ENCODE measurements at regions not wholly inside any gene's neighbourhood (a gene's known extent, or its start where the extent isn't known, plus 50 kb on each side); places are given as distances from the start of the nearest gene placed in this dataset.
"Not testable (repeated sequence)": the region's sequence is repeated elsewhere in the genome, so short reads cannot be mapped to it uniquely, and the experiment has no call there.

GRCh38 chr10:81600185-81600584 lies 274.8 kb upstream of the NRG3 start:
- no peak overlapping the region for H3K4me3 Mint-ChIP-seq
- no peaks in the 10 kb centered on the region for H3K4me1 Mint-ChIP-seq (ENCODE audit: unreplicated experiment)
- H3K27ac Mint-ChIP-seq, result no peak overlapping the region
- TF ChIP-seq CTCF (conservative IDR thresholded peaks at IDR 0.05), result no peak
- no peaks in the 10 kb centered on the region for H3K27me3 Mint-ChIP-seq
- DNase-seq (ENCODE audit: extremely low spot score, unreplicated experiment), result no peak
- no peaks in the 10 kb centered on the region for H3K36me3 Mint-ChIP-seq
- no peaks in the 10 kb centered on the region for H3K9me3 Mint-ChIP-seq

GRCh38 chr10:81603106-81603620 lies 271.8 kb upstream of the NRG3 start:
- H3K4me1 Mint-ChIP-seq (ENCODE audit: unreplicated experiment), result no peaks in the 10 kb centered on the region
- no peaks in the 10 kb centered on the region for H3K36me3 Mint-ChIP-seq
- TF ChIP-seq CTCF (conservative IDR thresholded peaks at IDR 0.05), result no peak
- no peak for DNase-seq (ENCODE audit: extremely low spot score, unreplicated experiment)
- no peaks in the 10 kb centered on the region for H3K27me3 Mint-ChIP-seq
- no peak overlapping the region for H3K27ac Mint-ChIP-seq
- no peaks in the 10 kb centered on the region for H3K9me3 Mint-ChIP-seq
- no peak overlapping the region for H3K4me3 Mint-ChIP-seq

GRCh38 chr10:81644485-81644884 lies 230.5 kb upstream of the NRG3 start:
- H3K9me3 Mint-ChIP-seq; H3K27ac Mint-ChIP-seq; DNase-seq (ENCODE audit: extremely low spot score, unreplicated experiment); H3K4me3 Mint-ChIP-seq; H3K27me3 Mint-ChIP-seq; H3K4me1 Mint-ChIP-seq (ENCODE audit: unreplicated experiment); H3K36me3 Mint-ChIP-seq: not testable (repeated sequence)

GRCh38 chr10:81655986-81656385 lies 219.0 kb upstream of the NRG3 start:
- TF ChIP-seq CTCF (conservative IDR thresholded peaks at IDR 0.05), result no peak
- Mint-ChIP-seq H3K4me1 (ENCODE audit: unreplicated experiment) (no peaks in the 10 kb centered on the region), H3K9me3 (no peaks in the 10 kb centered on the region), H3K27me3 (no peaks in the 10 kb centered on the region), H3K36me3 (no peaks in the 10 kb centered on the region), H3K27ac (no peak overlapping the region), H3K4me3 (no peak overlapping the region)
- DNase-seq (ENCODE audit: extremely low spot score, unreplicated experiment), result no peak

GRCh38 chr10:81662837-81663236 lies 212.2 kb upstream of the NRG3 start:
- H3K27me3 Mint-ChIP-seq, result no peaks in the 10 kb centered on the region
- no peak overlapping the region for H3K4me3 Mint-ChIP-seq
- no peaks in the 10 kb centered on the region for H3K9me3 Mint-ChIP-seq
- no peak overlapping the region for H3K27ac Mint-ChIP-seq
- TF ChIP-seq CTCF (conservative IDR thresholded peaks at IDR 0.05), result no peak
- H3K4me1 Mint-ChIP-seq (ENCODE audit: unreplicated experiment), result no peaks in the 10 kb centered on the region
- DNase-seq (ENCODE audit: extremely low spot score, unreplicated experiment), result no peak
- no peaks in the 10 kb centered on the region for H3K36me3 Mint-ChIP-seq

GRCh38 chr10:81664800-81665199 lies 210.2 kb upstream of the NRG3 start:
- H3K27me3 Mint-ChIP-seq; H3K36me3 Mint-ChIP-seq; H3K4me3 Mint-ChIP-seq; H3K4me1 Mint-ChIP-seq (ENCODE audit: unreplicated experiment); DNase-seq (ENCODE audit: extremely low spot score, unreplicated experiment); H3K9me3 Mint-ChIP-seq; H3K27ac Mint-ChIP-seq: not testable (repeated sequence)

- Mint-ChIP-seq H3K36me3 (no peaks in the 10 kb centered on the region), H3K9me3 (no peaks in the 10 kb centered on the region), H3K27ac (no peak overlapping the region), H3K4me3 (no peak overlapping the region), H3K4me1 (ENCODE audit: unreplicated experiment) (no peaks in the 10 kb centered on the region), H3K27me3 (no peaks in the 10 kb centered on the region)
- DNase-seq (ENCODE audit: extremely low spot score, unreplicated experiment), result no peak
- TF ChIP-seq CTCF (conservative IDR thresholded peaks at IDR 0.05), result no peak
Observed at GRCh38 chr10:81674941-81675340, 200.1 kb upstream of the NRG3 start.

All from type B pancreatic cell (in vitro differentiated cells).